ENCODE measurements at regions not wholly inside any gene's neighbourhood (a gene's known extent, or its start where the extent isn't known, plus 50 kb on each side); places are given as distances from the start of the nearest gene placed in this dataset.

DNA sequence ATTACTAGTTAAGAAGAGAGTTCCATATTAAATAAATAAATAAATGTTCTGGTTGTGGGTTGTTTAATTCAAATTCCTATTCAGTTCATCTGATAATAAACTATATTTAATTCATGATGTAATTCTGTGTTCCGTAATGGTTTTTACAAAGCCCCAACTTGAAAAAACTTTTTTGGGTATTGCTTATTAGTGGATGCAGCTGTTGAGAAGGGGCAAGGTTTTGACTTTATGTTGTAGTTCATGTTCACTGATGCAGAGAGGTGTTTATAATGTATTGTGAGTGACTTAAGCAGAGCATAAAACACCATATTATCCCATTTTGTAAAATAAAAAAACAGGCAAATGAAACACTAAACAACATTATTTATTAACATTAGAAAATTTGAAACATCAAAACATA lies 107.3 kb upstream of the TNFSF11 start:
- H3K4me3 ChIP-seq (ENCODE audit: low read length) = no peak overlapping the region
- no peak overlapping the region for H2AFZ ChIP-seq (ENCODE audit: low read depth, low read length)
- H3K9me2 ChIP-seq (ENCODE audit: insufficient read depth, low read length) = no peaks in the 10 kb centered on the region
- H3K27ac ChIP-seq (ENCODE audit: low read length) = no peak overlapping the region
- no peak for TF ChIP-seq CTCF (IDR thresholded peaks at IDR 0.05; ENCODE audit: poor library complexity, severe bottlenecking)
- no peak for TF ChIP-seq EZH2 (IDR thresholded peaks at IDR 0.05; ENCODE audit: borderline replicate concordance, insufficient read depth, low read length, poor library complexity, severe bottlenecking)
- no peak for TF ChIP-seq EP300 (conservative IDR thresholded peaks at IDR 0.05; ENCODE audit: poor library complexity, severe bottlenecking)
- TF ChIP-seq TAF1 (IDR thresholded peaks at IDR 0.05; ENCODE audit: low read depth) = no peak
- H4K20me1 ChIP-seq (ENCODE audit: insufficient read depth) = no peaks in the 10 kb centered on the region
- H3K9ac ChIP-seq (ENCODE audit: low read length) = no peak overlapping the region
- H3K36me3 ChIP-seq (ENCODE audit: insufficient read depth, low read length) = no peaks in the 10 kb centered on the region
- no peaks in the 10 kb centered on the region for H3K79me2 ChIP-seq (replicated peaks; ENCODE audit: insufficient read depth, low read length)
- H3K9me3 ChIP-seq (ENCODE audit: low read length) = no peaks in the 10 kb centered on the region
- no peaks in the 10 kb centered on the region for H3K27me3 ChIP-seq (ENCODE audit: insufficient read depth, low read depth, low read length)
- H3K4me2 ChIP-seq (ENCODE audit: low read length) = no peak overlapping the region
- H3F3A ChIP-seq (ENCODE audit: insufficient read depth, low read length, poor library complexity, severe bottlenecking) = no peaks in the 10 kb centered on the region

DNA sequence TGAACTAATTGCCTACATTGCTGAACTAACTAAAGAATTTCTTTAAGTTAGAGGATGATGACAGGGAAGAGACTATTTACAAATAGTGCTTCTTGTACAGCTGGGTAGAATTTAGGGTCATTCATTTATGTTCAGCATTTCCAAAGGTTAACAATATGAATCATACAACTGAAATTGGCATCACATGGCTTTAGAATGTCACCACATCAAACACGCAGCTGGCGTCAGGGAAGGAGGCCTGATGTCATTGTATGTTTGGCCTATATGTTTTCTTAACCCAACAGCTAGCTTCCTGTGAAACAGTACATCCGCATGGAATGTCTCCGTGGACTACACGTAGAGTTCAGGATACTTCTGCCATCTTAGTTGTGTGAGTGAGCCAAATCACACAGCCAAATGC lies 99.0 kb upstream of the TNFSF11 start:
- Histone ChIP-seq H3K9me3 (ENCODE audit: low read length) (no peaks in the 10 kb centered on the region), H3K4me3 (ENCODE audit: low read length) (no peak overlapping the region), H4K20me1 (ENCODE audit: insufficient read depth) (no peaks in the 10 kb centered on the region), H3K79me2 (replicated peaks; ENCODE audit: insufficient read depth, low read length) (no peaks in the 10 kb centered on the region), H3F3A (ENCODE audit: insufficient read depth, low read length, poor library complexity, severe bottlenecking) (no peaks in the 10 kb centered on the region), H3K27me3 (ENCODE audit: insufficient read depth, low read depth, low read length) (no peaks in the 10 kb centered on the region), H3K9ac (ENCODE audit: low read length) (no peak overlapping the region), H3K9me2 (ENCODE audit: insufficient read depth, low read length) (no peaks in the 10 kb centered on the region), H2AFZ (ENCODE audit: low read depth, low read length) (no peak overlapping the region), H3K4me2 (ENCODE audit: low read length) (no peak overlapping the region), H3K36me3 (ENCODE audit: insufficient read depth, low read length) (no peaks in the 10 kb centered on the region), H3K27ac (ENCODE audit: low read length) (no peak overlapping the region)
- TF ChIP-seq MXI1 (conservative IDR thresholded peaks at IDR 0.05; ENCODE audit: poor library complexity, severe bottlenecking) = no peak

- no peaks in the 10 kb centered on the region for H3F3A ChIP-seq (ENCODE audit: insufficient read depth, low read length, poor library complexity, severe bottlenecking)
- TF ChIP-seq EP300 (conservative IDR thresholded peaks at IDR 0.05; ENCODE audit: poor library complexity, severe bottlenecking) = no peak
- TF ChIP-seq EZH2 (IDR thresholded peaks at IDR 0.05; ENCODE audit: borderline replicate concordance, insufficient read depth, low read length, poor library complexity, severe bottlenecking) = no peak
- no peak for TF ChIP-seq POLR2AphosphoS5 (IDR thresholded peaks at IDR 0.05)
- TF ChIP-seq SMC3 (conservative IDR thresholded peaks at IDR 0.05; ENCODE audit: poor library complexity) = no peak
- no peak for TF ChIP-seq CTCF (IDR thresholded peaks at IDR 0.05; ENCODE audit: poor library complexity, severe bottlenecking)
- no peak for TF ChIP-seq REST (IDR thresholded peaks at IDR 0.05; ENCODE audit: borderline replicate concordance)
- TF ChIP-seq MXI1 (conservative IDR thresholded peaks at IDR 0.05; ENCODE audit: poor library complexity, severe bottlenecking) = no peak
- no peak for TF ChIP-seq RAD21 (conservative IDR thresholded peaks at IDR 0.05)
- no peak for TF ChIP-seq TAF1 (IDR thresholded peaks at IDR 0.05; ENCODE audit: low read depth)
- no peaks in the 10 kb centered on the region for H3K9me3 ChIP-seq (ENCODE audit: low read length)
- H3K9me2 ChIP-seq (ENCODE audit: insufficient read depth, low read length) = no peaks in the 10 kb centered on the region
- H3K4me2 ChIP-seq (ENCODE audit: low read length) = no peak overlapping the region
- no peaks in the 10 kb centered on the region for H3K27me3 ChIP-seq (ENCODE audit: insufficient read depth, low read depth, low read length)
- no peak overlapping the region for H3K27ac ChIP-seq (ENCODE audit: low read length)
- H3K79me2 ChIP-seq (replicated peaks; ENCODE audit: insufficient read depth, low read length) = no peaks in the 10 kb centered on the region
- H2AFZ ChIP-seq (ENCODE audit: low read depth, low read length) = no peak overlapping the region
- no peak overlapping the region for H3K9ac ChIP-seq (ENCODE audit: low read length)
- H3K4me3 ChIP-seq (ENCODE audit: low read length) = no peak overlapping the region
- H3K36me3 ChIP-seq (ENCODE audit: insufficient read depth, low read length) = no peaks in the 10 kb centered on the region
- H4K20me1 ChIP-seq (ENCODE audit: insufficient read depth) = no peaks in the 10 kb centered on the region
Observed at GRCh38 chr13:42477596-42478190, 96.3 kb upstream of the TNFSF11 start.

All from neural cell (in vitro differentiated cells).